RWPE2 (cell line): ENCODE measurements at regions not wholly inside any gene's neighbourhood (a gene's known extent, or its start where the extent isn't known, plus 50 kb on each side); places are given as distances from the start of the nearest gene placed in this dataset.

Source experiments
- ATAC-seq: fragments of 200-7000 bp; cut with Tn5 transposase; 3 replicates; pipeline ENCODE4 v1.9.1; 2021; ENCODE audit warnings: low read depth
- DNase-seq: peaks from one replicate; pipeline ENCODE4 v3.0.0-alpha.2; 2020; ENCODE audit warnings: low spot score
- H3K27ac ChIP-seq: fragments of 450-650 bp; 2 replicates; pipeline ENCODE4 v1.5.1; 2017; ENCODE audit warnings: mild to moderate bottlenecking; ENCODE audit not compliant: poor library complexity, severe bottlenecking
- H3K27me3 ChIP-seq: fragments of 250-450 bp; sonication (Bioruptor Pico); 2 replicates; pipeline ENCODE4 v1.5.1; 2021; ENCODE audit warnings: mild to moderate bottlenecking, moderate library complexity; ENCODE audit not compliant: insufficient read depth, poor library complexity, severe bottlenecking
- H3K36me3 ChIP-seq: fragments of 250-450 bp; sonication (Bioruptor Pico); 2 replicates; pipeline ENCODE4 v1.5.1; 2020; ENCODE audit warnings: low read depth, mild to moderate bottlenecking, moderate library complexity
- H3K4me1 ChIP-seq: fragments of 250-450 bp; sonication (Bioruptor Pico); 2 replicates; pipeline ENCODE4 v1.5.1; 2021; ENCODE audit warnings: mild to moderate bottlenecking, moderate library complexity; ENCODE audit not compliant: insufficient read depth, poor library complexity, severe bottlenecking
- H3K4me3 ChIP-seq: fragments of 250-450 bp; sonication (Bioruptor Pico); 2 replicates; pipeline ENCODE4 v1.5.1; 2021; ENCODE audit warnings: mild to moderate bottlenecking, moderate library complexity; ENCODE audit not compliant: severe bottlenecking
- H3K9me3 ChIP-seq: fragments of 250-450 bp; sonication (Bioruptor Pico); 2 replicates; pipeline ENCODE4 v1.5.1; 2021; ENCODE audit warnings: mild to moderate bottlenecking, moderate library complexity; ENCODE audit not compliant: severe bottlenecking
- CTCF ChIP-seq: fragments of 450-650 bp; IDR thresholded peaks from one replicate; pipeline ENCODE4 v1.5.1; 2017; ENCODE audit warnings: mild to moderate bottlenecking, moderate library complexity; ENCODE audit not compliant: poor library complexity, severe bottlenecking

- DNase-seq = no peak
- no peak overlapping the region for H3K27ac ChIP-seq
- no peaks in the 10 kb centered on the region for H3K9me3 ChIP-seq
- H3K4me1 ChIP-seq = no peaks in the 10 kb centered on the region
- TF ChIP-seq CTCF = no peak
- ATAC-seq = no peak
- H3K27me3 ChIP-seq = no peaks in the 10 kb centered on the region
- H3K36me3 ChIP-seq = no peaks in the 10 kb centered on the region
- H3K4me3 ChIP-seq = no peak overlapping the region
Observed at GRCh38 chr4:131192318-131192717, 1956.8 kb upstream of the PCDH10 start.

- Histone ChIP-seq H3K9me3 (no peaks in the 10 kb centered on the region), H3K4me3 (no peak overlapping the region), H3K27ac (no peak overlapping the region), H3K27me3 (no peaks in the 10 kb centered on the region), H3K36me3 (no peaks in the 10 kb centered on the region), H3K4me1 (no peaks in the 10 kb centered on the region)
- TF ChIP-seq CTCF = no peak
- DNase-seq (no peak), ATAC-seq (no peak)
Observed at GRCh38 chr4:131207589-131207988, 1941.5 kb upstream of the PCDH10 start.

GRCh38 chr4:131248314-131248713, 1900.8 kb upstream of the PCDH10 start:
- Histone ChIP-seq H3K36me3 (no peaks in the 10 kb centered on the region), H3K9me3 (no peaks in the 10 kb centered on the region), H3K4me3 (no peak overlapping the region), H3K27ac (no peak overlapping the region), H3K4me1 (no peaks in the 10 kb centered on the region), H3K27me3 (no peaks in the 10 kb centered on the region)
- DNase-seq (no peak), ATAC-seq (no peak)
- no peak for TF ChIP-seq CTCF

GRCh38 chr4:131251321-131251720, 1897.8 kb upstream of the PCDH10 start:
- DNase-seq (no peak), ATAC-seq (no peak)
- H3K36me3 ChIP-seq = no peaks in the 10 kb centered on the region
- H3K9me3 ChIP-seq = no peaks in the 10 kb centered on the region
- H3K27ac ChIP-seq = no peak overlapping the region
- TF ChIP-seq CTCF = no peak
- H3K27me3 ChIP-seq = no peaks in the 10 kb centered on the region
- H3K4me1 ChIP-seq = no peaks in the 10 kb centered on the region
- H3K4me3 ChIP-seq = no peak overlapping the region

GRCh38 chr4:131257241-131257640, 1891.9 kb upstream of the PCDH10 start:
- no peak for DNase-seq
- Histone ChIP-seq H3K36me3 (no peaks in the 10 kb centered on the region), H3K27ac (no peak overlapping the region), H3K9me3 (no peaks in the 10 kb centered on the region), H3K4me1 (no peaks in the 10 kb centered on the region), H3K27me3 (no peaks in the 10 kb centered on the region), H3K4me3 (no peak overlapping the region)
- ATAC-seq = no peak
- TF ChIP-seq CTCF = no peak
